Ascending aorta (tissue), 2 donors: ENCODE measurements at regions not wholly inside any gene's neighbourhood (a gene's known extent, or its start where the extent isn't known, plus 50 kb on each side); places are given as distances from the start of the nearest gene placed in this dataset.

Experiments used
- DNase-seq, 2 donors: peaks; one replicate each; pipeline ENCODE4 v3.0.0-alpha.2; 2019; ENCODE audit warnings: low spot score in 2 of 2
- H3K27ac ChIP-seq, 2 donors: fragments of 200-600 bp; sonication (generic); one replicate each; pipeline ENCODE4 v1.5.1; 2016 to 2017; ENCODE audit warnings: mild to moderate bottlenecking in 1 of 2
- H3K27me3 ChIP-seq: fragments of 200-600 bp; sonication (generic); one replicate; pipeline ENCODE4 v1.5.1; 2017
- H3K36me3 ChIP-seq, 2 donors: fragments of 200-600 bp; sonication (generic); one replicate each; pipeline ENCODE4 v1.5.1; 2016
- H3K4me1 ChIP-seq, 2 donors: fragments of 200-600 bp; sonication (generic); one replicate each; pipeline ENCODE4 v1.5.1; 2016 to 2017; ENCODE audit warnings: mild to moderate bottlenecking in 1 of 2
- H3K4me3 ChIP-seq, 2 donors: fragments of 200-600 bp; sonication (generic); one replicate each; pipeline ENCODE4 v1.5.1; 2016 to 2017; ENCODE audit warnings: mild to moderate bottlenecking in 1 of 2
- H3K9me3 ChIP-seq, 2 donors: fragments of 200-600 bp; sonication (generic); one replicate each; pipeline ENCODE4 v1.5.1; 2016
- intact Hi-C: fragments of 100-400 bp; cut with DNase I; formaldehyde crosslinking; loops from one replicate; pipeline ENCODE4 v1.15.1; 2023
- TF ChIP-seq, protein P1 (sequence below), 3 experiments: fragments of 200-600 bp in 2 of 3; fragments of 450-650 bp in 1 of 3; sonication (generic) in 2 of 3; IDR thresholded peaks; one replicate each; pipeline ENCODE4 v1.5.1; 2016 to 2019; ENCODE audit warnings: antibody characterized with exemption in 3 of 3, mild to moderate bottlenecking in 1 of 3, moderate library complexity in 1 of 3

DNA sequence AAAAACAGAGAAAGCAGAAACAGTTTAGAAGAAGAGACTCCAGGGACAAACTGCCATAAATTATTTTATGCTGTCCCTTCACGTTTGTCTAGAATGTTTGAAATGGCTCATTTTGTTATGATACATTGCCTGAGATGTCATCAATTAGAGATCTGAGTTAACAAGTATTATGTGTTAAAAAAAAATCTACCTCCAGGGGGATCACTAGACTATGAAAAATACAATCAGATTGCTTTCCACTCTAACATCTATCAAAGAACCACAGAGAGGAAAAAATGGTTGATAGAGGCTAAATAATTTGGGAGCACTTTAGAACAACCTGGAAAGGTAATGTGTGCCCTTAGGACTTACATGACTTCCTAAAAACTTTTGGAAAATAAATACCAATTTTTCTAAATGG, 103.8 kb upstream of the CCDC150 start:
- no peaks in the 10 kb centered on the region for H3K9me3 ChIP-seq
- no peak overlapping the region for H3K27ac ChIP-seq
- no peak overlapping the region for H3K4me3 ChIP-seq
- DNase-seq, result no peak
- TF ChIP-seq, protein P1, sequence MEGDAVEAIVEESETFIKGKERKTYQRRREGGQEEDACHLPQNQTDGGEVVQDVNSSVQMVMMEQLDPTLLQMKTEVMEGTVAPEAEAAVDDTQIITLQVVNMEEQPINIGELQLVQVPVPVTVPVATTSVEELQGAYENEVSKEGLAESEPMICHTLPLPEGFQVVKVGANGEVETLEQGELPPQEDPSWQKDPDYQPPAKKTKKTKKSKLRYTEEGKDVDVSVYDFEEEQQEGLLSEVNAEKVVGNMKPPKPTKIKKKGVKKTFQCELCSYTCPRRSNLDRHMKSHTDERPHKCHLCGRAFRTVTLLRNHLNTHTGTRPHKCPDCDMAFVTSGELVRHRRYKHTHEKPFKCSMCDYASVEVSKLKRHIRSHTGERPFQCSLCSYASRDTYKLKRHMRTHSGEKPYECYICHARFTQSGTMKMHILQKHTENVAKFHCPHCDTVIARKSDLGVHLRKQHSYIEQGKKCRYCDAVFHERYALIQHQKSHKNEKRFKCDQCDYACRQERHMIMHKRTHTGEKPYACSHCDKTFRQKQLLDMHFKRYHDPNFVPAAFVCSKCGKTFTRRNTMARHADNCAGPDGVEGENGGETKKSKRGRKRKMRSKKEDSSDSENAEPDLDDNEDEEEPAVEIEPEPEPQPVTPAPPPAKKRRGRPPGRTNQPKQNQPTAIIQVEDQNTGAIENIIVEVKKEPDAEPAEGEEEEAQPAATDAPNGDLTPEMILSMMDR (IDR thresholded peaks at IDR 0.05), result no peak
- H3K36me3 ChIP-seq, result no peaks in the 10 kb centered on the region
- H3K4me1 ChIP-seq, result no peaks in the 10 kb centered on the region
- intact Hi-C loops, result no loop called here
- no peaks in the 10 kb centered on the region for H3K27me3 ChIP-seq

DNA sequence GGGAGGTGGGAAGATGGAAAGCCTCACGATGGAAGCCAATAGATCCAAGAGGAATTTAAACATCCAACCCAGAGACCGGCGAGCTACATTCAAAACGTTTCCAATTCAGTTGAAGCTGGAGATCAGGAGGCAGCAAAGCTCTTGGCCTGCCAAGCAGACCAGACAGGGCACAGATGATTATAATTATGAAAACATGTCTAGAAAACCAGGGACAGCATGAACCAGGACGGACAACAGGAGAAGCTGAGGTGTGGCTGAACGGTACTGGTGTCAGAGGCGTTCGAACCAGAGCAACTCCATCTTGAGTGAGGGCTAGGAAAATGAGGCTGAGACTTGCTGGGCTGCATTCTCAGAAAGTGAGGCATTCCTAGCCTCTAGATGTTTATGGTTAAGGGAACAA, 102.2 kb upstream of the CCDC150 start:
- TF ChIP-seq, protein P1 (IDR thresholded peaks at IDR 0.05), result no peak
- H3K27ac ChIP-seq, result no peak overlapping the region
- intact Hi-C loops, result no loop called here
- H3K36me3 ChIP-seq, result no peaks in the 10 kb centered on the region
- no peaks in the 10 kb centered on the region for H3K4me1 ChIP-seq
- DNase-seq, result no peak
- H3K4me3 ChIP-seq, result no peak overlapping the region
- H3K9me3 ChIP-seq, result no peaks in the 10 kb centered on the region
- no peaks in the 10 kb centered on the region for H3K27me3 ChIP-seq

- DNase-seq, result no peak
- Histone ChIP-seq H3K4me1 (no peaks in the 10 kb centered on the region), H3K4me3 (no peak overlapping the region), H3K27ac (no peak overlapping the region), H3K36me3 (no peaks in the 10 kb centered on the region), H3K9me3 (no peaks in the 10 kb centered on the region), H3K27me3 (no peaks in the 10 kb centered on the region)
- intact Hi-C loops, result no loop called here
- TF ChIP-seq, protein P1 (IDR thresholded peaks at IDR 0.05), result no peak
Observed at GRCh38 chr2:196538189-196538588, 101.3 kb upstream of the CCDC150 start.

DNA sequence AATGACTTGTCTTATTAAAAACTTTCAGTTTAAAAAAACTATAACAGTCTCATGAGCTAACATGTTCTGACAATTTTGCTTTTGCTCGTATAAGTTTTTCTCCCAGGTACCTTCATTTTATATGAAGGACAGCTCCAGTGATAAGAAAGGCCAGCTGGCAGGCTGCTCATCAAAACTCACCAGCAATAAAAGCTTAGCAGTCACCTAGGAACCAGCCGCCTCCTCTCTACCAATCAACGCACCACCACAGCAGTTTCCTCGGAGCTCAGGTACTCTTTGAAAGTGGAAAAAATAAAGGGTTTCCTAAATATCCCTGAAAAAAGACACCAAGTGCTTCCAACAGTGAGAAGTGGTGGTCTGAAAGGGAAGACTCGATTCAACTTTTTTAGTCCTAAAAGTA, 100.9 kb upstream of the CCDC150 start:
- DNase-seq, result no peak
- no peaks in the 10 kb centered on the region for H3K9me3 ChIP-seq
- H3K27ac ChIP-seq, result no peak overlapping the region
- intact Hi-C loops, result no loop called here
- TF ChIP-seq, protein P1 (IDR thresholded peaks at IDR 0.05), result no peak
- no peak overlapping the region for H3K4me3 ChIP-seq
- no peaks in the 10 kb centered on the region for H3K36me3 ChIP-seq
- H3K4me1 ChIP-seq, result no peaks in the 10 kb centered on the region
- no peaks in the 10 kb centered on the region for H3K27me3 ChIP-seq

DNA sequence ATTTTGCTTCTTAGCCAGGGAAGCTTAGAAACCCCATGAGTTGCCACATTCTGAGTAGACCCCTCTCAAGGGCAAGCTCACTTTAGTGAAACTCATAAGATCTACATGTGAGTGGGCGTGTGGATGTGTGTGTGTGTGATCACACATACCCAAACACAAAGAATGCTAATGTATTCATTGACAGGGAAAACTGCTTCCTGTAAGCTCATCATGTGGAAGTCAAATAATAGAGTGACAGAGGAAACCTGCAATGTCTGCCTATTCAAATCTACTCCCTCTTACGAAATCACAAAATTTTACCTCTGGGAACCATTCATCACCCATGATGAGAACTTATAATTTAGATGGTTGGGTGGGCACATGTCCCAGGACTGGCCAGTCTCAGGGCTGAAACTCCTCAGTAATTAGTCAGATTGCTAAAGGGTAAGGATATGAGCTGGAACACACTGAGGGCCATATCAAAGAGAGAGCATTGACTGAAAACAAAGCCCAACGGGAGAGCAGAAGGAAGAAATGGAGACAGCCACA, 94.5 kb upstream of the CCDC150 start:
- DNase-seq, result no peak
- Histone ChIP-seq H3K4me1 (no peaks in the 10 kb centered on the region), H3K9me3 (no peaks in the 10 kb centered on the region), H3K36me3 (no peaks in the 10 kb centered on the region), H3K27me3 (no peaks in the 10 kb centered on the region), H3K4me3 (no peak overlapping the region), H3K27ac (no peak overlapping the region)
- TF ChIP-seq, protein P1 (IDR thresholded peaks at IDR 0.05), result no peak
- intact Hi-C loops, result no loop called here
